Retinal pigment epithelial cell (primary cell): ENCODE measurements at regions not wholly inside any gene's neighbourhood (a gene's known extent, or its start where the extent isn't known, plus 50 kb on each side); places are given as distances from the start of the nearest gene placed in this dataset.

ENCODE experiments used
- DNase-seq: peaks from one replicate; pipeline ENCODE4 v3.0.0-alpha.2; 2010; ENCODE audit warnings: low read depth
- H3K4me3 ChIP-seq: 2 replicates; pipeline ENCODE4 v1.5.1; 2011; ENCODE audit warnings: mild to moderate bottlenecking, low read length, control low read depth, moderate library complexity
- TF ChIP-seq, protein P1 (sequence below): conservative IDR thresholded peaks from 2 replicates; pipeline ENCODE4 v1.5.1; 2011; ENCODE audit warnings: low read depth, low read length, control low read depth, inconsistent platforms

DNA sequence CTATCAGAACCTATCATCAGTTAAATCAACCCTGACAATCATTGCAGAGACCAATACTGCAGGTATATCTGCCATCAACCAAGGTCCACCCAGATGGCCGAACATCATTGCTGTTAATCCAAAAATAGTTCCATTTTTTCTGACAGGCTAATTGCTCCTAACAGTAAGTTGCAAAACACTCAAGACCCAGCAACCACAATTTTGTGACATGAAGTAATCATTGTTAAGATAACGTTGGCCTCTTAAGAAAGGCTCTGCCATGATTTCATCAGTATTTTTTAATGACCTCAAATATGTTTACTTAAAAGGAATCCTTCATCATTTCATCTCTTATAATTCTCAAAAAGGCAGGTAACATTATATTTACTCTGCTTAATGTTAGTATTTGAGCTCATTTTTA lies 553.4 kb upstream of the POM121L12 start:
- DNase-seq, result no peak
- TF ChIP-seq, protein P1, sequence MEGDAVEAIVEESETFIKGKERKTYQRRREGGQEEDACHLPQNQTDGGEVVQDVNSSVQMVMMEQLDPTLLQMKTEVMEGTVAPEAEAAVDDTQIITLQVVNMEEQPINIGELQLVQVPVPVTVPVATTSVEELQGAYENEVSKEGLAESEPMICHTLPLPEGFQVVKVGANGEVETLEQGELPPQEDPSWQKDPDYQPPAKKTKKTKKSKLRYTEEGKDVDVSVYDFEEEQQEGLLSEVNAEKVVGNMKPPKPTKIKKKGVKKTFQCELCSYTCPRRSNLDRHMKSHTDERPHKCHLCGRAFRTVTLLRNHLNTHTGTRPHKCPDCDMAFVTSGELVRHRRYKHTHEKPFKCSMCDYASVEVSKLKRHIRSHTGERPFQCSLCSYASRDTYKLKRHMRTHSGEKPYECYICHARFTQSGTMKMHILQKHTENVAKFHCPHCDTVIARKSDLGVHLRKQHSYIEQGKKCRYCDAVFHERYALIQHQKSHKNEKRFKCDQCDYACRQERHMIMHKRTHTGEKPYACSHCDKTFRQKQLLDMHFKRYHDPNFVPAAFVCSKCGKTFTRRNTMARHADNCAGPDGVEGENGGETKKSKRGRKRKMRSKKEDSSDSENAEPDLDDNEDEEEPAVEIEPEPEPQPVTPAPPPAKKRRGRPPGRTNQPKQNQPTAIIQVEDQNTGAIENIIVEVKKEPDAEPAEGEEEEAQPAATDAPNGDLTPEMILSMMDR, result no peak
- no peak overlapping the region for H3K4me3 ChIP-seq

DNA sequence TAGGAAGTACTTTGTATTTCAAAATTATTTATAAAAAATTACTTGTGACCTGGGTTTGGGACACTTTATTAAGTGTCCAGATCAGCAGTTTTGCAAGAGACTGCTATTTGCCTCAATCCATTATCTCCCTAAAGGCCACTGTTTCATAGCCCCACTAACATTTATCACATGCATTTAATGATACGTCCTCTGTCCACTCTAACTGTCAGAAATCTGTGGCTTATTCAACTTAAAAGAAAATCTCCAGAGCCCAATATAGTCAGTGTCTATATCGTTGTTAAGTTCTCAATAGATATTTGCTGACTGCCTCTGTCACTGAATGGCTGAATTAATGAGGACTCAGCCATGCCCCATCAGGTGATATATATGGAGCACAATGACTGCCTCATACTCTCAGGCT lies 553.9 kb upstream of the POM121L12 start:
- TF ChIP-seq, protein P1, result no peak
- DNase-seq, result no peak
- H3K4me3 ChIP-seq, result no peak overlapping the region

DNA sequence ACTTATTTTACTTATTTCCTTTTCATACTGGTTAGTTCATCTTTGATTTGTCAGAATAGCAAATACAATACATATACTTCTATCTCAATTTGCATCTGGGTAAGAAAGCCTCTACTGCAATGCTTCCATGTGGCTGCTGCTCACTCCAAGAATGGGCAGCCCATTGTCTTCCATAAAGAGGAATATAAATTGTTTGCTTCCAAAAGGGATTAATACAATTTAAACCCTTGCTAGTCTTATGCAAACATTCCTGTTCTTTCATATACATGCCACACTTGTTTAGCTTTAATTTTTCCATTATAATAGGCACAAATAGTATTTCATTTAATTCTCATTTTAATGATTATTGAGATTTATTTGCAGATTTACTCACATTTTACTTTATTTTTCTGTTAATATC lies 555.4 kb upstream of the POM121L12 start:
- no peak for DNase-seq
- TF ChIP-seq, protein P1, result no peak
- H3K4me3 ChIP-seq, result no peak overlapping the region

DNA sequence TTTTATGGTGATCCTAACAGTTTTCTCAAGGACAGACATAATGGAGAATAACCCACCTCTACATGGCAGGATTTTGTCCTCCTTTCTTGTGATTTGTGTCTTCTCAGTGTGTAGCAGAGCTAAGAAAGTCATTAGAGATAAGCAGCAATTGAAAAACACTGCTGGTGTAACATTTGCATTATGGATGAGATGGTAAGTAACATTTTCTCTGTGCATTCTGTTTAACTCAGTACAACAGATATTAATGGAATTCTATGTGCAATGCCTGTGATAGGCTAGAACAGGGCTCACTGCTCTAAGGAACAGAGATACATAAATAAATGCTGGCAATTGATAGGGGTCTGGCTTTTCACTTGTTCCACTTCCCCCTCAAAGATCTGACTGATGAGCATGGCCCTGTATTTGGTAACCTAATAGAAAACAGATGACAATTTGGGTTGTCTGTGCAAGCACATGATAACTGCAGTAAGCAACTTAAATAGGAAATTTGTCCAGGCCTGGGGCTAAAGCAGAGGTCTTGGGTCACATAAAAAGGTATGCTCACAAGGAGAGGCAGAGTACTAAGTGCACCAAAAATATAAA lies 560.3 kb upstream of the POM121L12 start:
- TF ChIP-seq, protein P1, result no peak
- DNase-seq, result no peak
- no peak overlapping the region for H3K4me3 ChIP-seq

DNA sequence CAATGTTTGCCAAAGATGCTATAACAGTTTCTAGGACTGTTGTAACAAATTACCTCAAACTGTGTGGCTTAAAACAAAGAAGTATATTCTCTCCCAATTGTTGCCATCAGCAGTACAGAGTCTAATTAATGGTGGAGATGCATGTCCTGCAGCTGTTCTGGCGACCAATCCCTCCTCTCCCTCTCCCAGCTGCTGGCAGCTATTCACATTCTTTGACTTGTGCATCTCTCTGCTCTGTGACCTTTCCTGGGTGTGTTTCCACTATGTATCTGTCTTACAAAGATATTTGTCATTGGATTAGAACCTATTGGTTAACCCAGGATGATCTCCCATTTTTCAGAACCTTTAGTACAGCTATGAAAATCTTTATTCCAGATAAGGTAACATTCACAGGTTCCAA lies 561.7 kb upstream of the POM121L12 start:
- DNase-seq, result no peak

DNA sequence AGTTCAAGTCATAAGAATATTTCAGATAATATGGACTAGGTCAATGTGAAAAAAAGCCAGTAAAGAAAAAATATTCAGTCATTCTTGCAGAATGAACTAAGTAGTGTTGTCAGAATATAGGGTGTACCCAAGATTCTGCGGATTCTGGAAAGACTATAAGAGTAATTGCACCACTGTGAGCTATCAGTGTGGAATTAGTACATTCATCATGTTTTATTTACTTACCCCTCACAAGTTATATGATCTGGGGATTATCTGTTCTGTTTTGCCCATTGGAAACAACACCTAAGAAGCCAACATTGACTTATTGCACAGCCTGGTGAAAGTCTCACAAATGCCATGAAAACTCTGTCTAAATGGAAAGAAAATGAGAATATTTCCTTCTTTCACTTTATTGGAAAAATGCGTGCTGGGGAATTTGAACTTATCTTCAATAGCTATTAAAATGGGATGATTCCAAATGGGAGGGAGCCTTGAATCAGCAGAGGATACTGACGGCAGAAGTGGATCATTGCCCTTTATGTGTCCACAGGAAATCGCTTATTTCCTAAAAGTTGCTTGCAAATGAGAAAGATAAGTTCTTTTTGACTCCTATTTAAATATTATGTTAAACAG lies 563.3 kb upstream of the POM121L12 start:
- TF ChIP-seq, protein P1, result no peak
- DNase-seq, result no peak

More for the DNA sequence above, 561.7 kb upstream of the POM121L12 start:
- no peak overlapping the region for H3K4me3 ChIP-seq
- TF ChIP-seq, protein P1, result no peak

DNA sequence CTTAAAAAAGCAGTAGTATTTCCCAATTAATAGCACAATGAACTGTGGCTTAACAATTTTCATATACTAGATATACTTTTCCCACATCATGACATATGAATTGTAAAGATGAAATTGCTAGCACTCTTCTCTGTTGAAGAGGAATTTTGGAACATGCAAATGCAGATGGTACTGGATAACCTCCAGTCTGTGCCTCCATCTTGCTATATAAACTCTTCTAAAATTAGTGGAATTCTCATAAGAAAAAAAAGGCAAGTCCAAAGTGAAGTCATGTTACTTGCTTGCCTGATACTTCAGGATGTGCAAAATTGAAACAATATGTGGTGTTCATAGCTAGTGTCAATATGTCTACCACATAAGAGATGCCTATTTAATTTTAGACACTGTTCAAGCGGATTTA lies 570.2 kb upstream of the POM121L12 start:
- no peak for DNase-seq

More for the DNA sequence above, 563.3 kb upstream of the POM121L12 start:
- no peak overlapping the region for H3K4me3 ChIP-seq

More for the DNA sequence above, 570.2 kb upstream of the POM121L12 start:
- TF ChIP-seq, protein P1, result no peak
- H3K4me3 ChIP-seq, result no peak overlapping the region
